Omental fat pad (tissue), 3 donors: ENCODE measurements at regions not wholly inside any gene's neighbourhood (a gene's known extent, or its start where the extent isn't known, plus 50 kb on each side); places are given as distances from the start of the nearest gene placed in this dataset.

ENCODE experiments used
- ATAC-seq: fragments of 150-250 bp; one replicate; pipeline ENCODE4 v1.9.1; 2016; ENCODE audit warnings: mild to moderate bottlenecking, moderate library complexity; ENCODE audit not compliant: low FRiP score
- DNase-seq: peaks from one replicate; pipeline ENCODE4 v3.0.0-alpha.2; 2019; ENCODE audit warnings: low spot score
- TF ChIP-seq, protein P1 (sequence below), 3 donors: fragments of 450-650 bp; IDR thresholded peaks; one replicate each; pipeline ENCODE4 v1.5.1; 2016 to 2017; ENCODE audit warnings: antibody characterized with exemption in 3 of 3, mild to moderate bottlenecking in 3 of 3, moderate library complexity in 2 of 3

DNA sequence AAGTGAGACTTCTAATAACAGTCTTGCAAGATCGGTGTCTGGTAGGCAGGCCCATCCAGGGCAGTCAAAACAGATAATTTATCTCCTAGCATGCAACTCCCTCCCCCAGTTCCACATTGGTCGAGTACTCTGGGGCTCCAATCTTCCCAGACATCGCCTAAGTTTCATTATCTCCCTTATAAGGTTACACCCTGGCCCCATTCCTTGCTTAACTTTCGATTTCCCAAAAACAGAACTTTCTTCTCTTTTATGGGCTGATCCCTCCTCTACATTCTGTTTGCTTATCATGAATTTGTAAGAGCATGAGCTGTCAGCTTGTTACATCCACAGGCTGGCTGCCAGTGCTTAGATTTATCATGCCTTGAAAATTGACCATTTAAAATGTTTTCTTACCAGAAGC, 471.3 kb downstream of the TECRL start:
- TF ChIP-seq, protein P1, sequence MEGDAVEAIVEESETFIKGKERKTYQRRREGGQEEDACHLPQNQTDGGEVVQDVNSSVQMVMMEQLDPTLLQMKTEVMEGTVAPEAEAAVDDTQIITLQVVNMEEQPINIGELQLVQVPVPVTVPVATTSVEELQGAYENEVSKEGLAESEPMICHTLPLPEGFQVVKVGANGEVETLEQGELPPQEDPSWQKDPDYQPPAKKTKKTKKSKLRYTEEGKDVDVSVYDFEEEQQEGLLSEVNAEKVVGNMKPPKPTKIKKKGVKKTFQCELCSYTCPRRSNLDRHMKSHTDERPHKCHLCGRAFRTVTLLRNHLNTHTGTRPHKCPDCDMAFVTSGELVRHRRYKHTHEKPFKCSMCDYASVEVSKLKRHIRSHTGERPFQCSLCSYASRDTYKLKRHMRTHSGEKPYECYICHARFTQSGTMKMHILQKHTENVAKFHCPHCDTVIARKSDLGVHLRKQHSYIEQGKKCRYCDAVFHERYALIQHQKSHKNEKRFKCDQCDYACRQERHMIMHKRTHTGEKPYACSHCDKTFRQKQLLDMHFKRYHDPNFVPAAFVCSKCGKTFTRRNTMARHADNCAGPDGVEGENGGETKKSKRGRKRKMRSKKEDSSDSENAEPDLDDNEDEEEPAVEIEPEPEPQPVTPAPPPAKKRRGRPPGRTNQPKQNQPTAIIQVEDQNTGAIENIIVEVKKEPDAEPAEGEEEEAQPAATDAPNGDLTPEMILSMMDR (IDR thresholded peaks at IDR 0.05): no peak
- DNase-seq: no peak
- ATAC-seq: peak; percentile 97

DNA sequence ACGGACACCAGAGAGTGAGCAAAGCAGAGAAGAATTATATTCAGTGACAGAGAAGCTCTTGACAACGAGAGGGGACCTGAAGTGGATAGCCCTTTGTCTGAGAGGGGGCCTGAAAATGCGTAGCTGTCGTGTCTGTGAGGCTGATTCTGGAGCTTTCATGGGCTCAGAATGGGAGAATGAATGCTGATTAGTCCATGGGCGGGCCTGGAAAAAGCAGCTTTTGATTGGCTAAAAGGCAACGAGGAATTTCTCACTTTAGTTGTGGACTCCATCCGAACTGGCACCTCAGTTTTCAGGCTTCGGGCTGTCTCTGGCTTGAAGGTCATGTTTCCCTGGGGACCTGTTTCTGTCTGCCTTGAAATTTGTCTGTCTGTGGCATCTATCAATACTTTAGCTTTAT, 487.1 kb downstream of the TECRL start:
- DNase-seq (no peak), ATAC-seq (no peak)
- TF ChIP-seq, protein P1 (IDR thresholded peaks at IDR 0.05): no peak

DNA sequence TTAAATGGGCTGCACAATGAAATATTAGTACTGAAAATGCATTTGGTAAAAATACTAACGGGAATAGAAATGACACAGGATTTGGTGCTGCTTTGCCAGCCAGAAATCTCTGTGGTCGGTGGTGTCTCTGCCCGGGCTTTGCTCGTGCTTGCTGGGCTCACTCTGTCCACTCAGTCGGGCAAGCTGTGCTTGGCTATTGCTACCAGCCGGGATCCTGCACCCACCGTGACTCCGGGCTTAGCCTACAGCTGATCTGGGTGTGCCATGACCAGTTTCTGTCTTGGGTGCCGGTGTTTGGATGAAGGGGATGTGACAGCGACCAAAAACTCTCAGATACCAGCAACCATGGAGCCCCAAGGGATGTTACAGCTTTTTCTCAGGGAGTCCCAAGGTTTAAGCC, 487.7 kb downstream of the TECRL start:
- no peak for DNase-seq
- TF ChIP-seq, protein P1 (IDR thresholded peaks at IDR 0.05): no peak
- ATAC-seq: no peak

DNA sequence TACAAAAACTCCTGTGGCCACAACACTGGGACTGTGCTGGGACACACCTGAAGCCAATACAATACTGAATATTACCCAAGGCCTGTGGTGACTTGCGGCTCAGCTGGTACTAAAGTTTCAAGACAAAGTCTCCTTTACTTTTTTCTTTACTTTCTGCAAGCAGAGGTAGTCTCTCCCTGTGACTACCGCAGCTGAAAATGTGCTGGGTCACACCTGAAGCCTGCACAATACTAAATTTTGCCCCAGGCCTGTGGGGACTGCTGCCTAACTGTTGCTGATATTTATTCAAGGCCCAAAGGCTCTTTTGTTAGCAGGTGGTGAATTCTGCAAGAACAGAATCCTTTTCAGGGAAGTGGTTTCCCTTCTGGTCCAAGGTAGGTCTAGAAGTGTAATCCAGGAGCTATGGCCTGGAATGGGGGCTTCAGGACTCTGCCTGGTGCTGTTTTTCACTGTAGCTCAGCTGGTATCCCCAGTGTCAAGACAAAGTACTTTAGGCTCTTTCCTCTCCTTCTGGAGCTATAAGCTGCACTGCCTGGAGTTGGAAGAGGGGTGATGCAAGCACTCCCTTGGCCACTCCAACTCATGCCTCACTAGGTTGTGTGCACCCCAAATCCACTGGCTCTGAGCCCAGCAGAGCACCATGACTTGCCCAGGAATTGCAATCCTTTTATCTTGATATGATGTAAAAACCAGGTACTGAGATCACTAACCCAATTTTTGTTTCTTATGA, 489.4 kb downstream of the TECRL start:
- TF ChIP-seq, protein P1 (IDR thresholded peaks at IDR 0.05): no peak
- ATAC-seq (no peak), DNase-seq (no peak)

DNA sequence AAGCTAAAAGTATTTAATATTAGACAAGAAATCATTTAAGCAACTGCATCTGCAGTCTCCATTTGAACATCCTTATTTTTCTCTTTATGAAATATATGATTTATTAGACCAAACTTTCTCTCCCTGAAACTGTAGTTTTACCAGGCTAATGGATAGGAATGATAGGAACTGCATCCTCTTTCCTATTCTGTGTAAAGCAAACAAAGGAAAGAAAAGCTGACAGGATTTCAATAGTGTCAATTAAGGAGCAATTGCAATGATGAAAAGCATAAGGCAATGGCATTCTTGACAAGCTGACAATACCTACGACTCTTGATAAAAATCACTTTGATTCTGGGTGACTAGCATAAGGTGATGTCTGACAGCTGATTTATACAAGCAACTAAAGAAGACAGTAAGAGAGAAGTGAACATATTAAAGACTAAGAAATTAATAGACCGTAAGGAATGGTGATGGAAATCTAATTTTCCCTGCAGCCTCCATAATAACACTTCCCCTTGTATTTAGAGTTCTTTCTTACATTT, 502.5 kb downstream of the TECRL start:
- ATAC-seq (no peak), DNase-seq (no peak)
- TF ChIP-seq, protein P1 (IDR thresholded peaks at IDR 0.05): no peak

DNA sequence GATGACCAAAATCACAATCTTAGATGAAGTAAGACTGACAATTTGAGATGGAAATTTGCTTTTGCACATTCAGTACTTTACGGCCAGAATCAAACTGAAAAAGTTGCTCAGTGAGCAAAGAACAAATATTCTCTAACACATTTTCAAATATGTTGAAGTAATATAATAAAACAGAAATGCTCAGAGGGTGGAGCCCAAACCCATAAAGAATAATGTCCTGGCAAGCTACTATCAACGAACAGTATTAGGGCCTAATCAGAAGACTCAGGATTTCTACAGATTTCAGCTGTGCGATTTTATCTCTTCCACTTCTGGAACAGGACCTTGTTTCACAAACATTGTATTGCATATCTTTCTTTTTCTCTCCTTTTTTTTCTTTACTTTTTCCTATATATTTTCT, 505.0 kb downstream of the TECRL start:
- DNase-seq (no peak), ATAC-seq (no peak)
- TF ChIP-seq, protein P1 (IDR thresholded peaks at IDR 0.05): no peak

DNA sequence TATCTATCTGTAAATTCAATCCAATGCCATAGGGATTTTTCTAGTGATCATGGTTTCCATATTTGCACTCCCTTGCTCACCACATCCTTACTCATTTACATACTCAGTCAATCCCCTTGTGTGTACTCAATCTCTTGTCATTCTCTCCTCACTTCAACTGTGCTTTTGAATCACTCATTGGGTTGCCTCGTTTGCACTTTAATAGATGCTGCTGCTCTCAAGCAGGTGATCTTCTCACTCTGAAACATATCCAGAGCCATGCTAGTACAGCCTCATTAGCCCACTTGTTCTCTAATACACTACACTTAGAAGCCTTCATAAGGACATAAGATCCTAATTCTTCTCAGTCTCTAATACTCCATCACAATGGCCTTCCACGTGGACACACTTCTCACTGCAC, 507.9 kb downstream of the TECRL start:
- ATAC-seq (no peak), DNase-seq (no peak)
- TF ChIP-seq, protein P1 (IDR thresholded peaks at IDR 0.05): no peak
